H1 (cell line): ENCODE measurements at regions not wholly inside any gene's neighbourhood (a gene's known extent, or its start where the extent isn't known, plus 50 kb on each side); places are given as distances from the start of the nearest gene placed in this dataset.

ENCODE experiments used
- CHD2 ChIP-seq: IDR thresholded peaks from 2 replicates; pipeline ENCODE4 v1.6.1; 2012; ENCODE audit warnings: low read length, improper control_type of control experiment
- EP300 ChIP-seq, 2 experiments: IDR thresholded peaks; 1 replicate in 1 of 2; 2 replicates in 1 of 2; pipeline ENCODE4 v1.6.1; 2011 to 2012; ENCODE audit warnings: low read depth in 2 of 2, low read length in 2 of 2, mild to moderate bottlenecking in 2 of 2, borderline replicate concordance in 1 of 2, inconsistent platforms in 1 of 2, moderate library complexity in 1 of 2
- HDAC2 ChIP-seq, 2 experiments: fragments of 300-600 bp in 1 of 2; sonication (generic) in 1 of 2; IDR thresholded peaks; 2 replicates each; pipeline ENCODE4 v1.6.1; 2011 to 2012; ENCODE audit warnings: low read depth in 2 of 2, low read length in 2 of 2, mild to moderate bottlenecking in 2 of 2, moderate library complexity in 2 of 2, borderline replicate concordance in 1 of 2, inconsistent platforms in 1 of 2
- RFX5 ChIP-seq: IDR thresholded peaks from 2 replicates; pipeline ENCODE4 v1.6.1; 2011; ENCODE audit warnings: low read depth, low read length, improper control_type of control experiment, borderline replicate concordance
- SP1 ChIP-seq: IDR thresholded peaks from 2 replicates; pipeline ENCODE4 v1.6.1; 2011; ENCODE audit warnings: low read depth, low read length
- TF ChIP-seq, protein P1 (sequence below): IDR thresholded peaks from 2 replicates; pipeline ENCODE4 v1.6.1; 2011; ENCODE audit warnings: low read depth, mild to moderate bottlenecking, low read length; ENCODE audit not compliant: insufficient read depth

DNA sequence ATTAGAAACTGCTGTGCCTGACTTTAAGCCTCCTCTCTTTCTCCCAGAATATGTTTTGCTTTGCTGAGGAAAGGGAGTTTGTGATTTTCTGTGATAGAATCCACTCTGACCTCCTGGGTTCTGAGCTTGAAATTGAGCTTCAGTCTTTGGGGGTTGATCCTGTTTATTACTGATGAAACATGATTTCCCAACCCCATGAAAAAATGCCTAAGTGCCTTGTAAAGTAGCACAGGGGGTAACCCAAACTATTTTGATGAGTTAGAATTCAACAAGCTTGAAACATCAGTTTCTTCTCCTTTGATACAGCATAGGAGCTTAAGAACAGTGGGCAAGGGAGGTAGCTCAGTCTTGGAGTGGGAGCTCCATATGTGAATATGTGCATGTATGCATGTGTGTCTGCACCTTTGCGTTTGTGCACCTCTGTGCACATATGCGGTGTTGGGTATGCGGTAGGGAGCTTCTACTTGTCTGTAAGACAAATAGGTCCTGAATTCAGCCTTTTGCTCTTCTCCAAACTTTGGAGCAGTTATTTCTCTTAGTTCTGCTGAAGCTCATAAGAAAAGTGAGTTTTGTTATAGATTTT, 364.6 kb downstream of the OSR1 start (continued):
- TF ChIP-seq EP300 (IDR thresholded peaks at IDR 0.05; ENCODE audit: borderline replicate concordance in 1 of 2, low read depth in 2 of 2, low read length in 2 of 2) (no peak), RFX5 (no peak), CHD2 (no peak), HDAC2 (IDR thresholded peaks at IDR 0.05; ENCODE audit: borderline replicate concordance in 1 of 2, low read depth in 2 of 2, low read length in 2 of 2) (no peak), SP1 (no peak)
- TF ChIP-seq, protein P1, sequence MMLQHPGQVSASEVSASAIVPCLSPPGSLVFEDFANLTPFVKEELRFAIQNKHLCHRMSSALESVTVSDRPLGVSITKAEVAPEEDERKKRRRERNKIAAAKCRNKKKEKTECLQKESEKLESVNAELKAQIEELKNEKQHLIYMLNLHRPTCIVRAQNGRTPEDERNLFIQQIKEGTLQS = no peak
